PFSK-1 (cell line): ENCODE measurements at regions not wholly inside any gene's neighbourhood (a gene's known extent, or its start where the extent isn't known, plus 50 kb on each side); places are given as distances from the start of the nearest gene placed in this dataset.

ENCODE experiments used
- FOXP2 ChIP-seq: optimal IDR thresholded peaks from 2 replicates; pipeline ENCODE3; 2011; ENCODE audit warnings: borderline replicate concordance, control low read depth, inconsistent platforms; ENCODE audit not compliant: insufficient read depth; ENCODE audit errors: extremely low read length, extremely low read depth
- POLR2AphosphoS5 ChIP-seq: IDR thresholded peaks from 2 replicates; pipeline ENCODE4 v1.6.1; 2012; ENCODE audit warnings: low read depth, mild to moderate bottlenecking, control low read depth, low read length, moderate library complexity
- REST ChIP-seq, 2 experiments: IDR thresholded peaks; 2 replicates each; pipeline versions ENCODE4 v1.6.1 to v1.8.0; 2011 to 2012; ENCODE audit warnings: low read depth in 2 of 2, low read length in 2 of 2, control low read depth in 1 of 2, inconsistent platforms in 1 of 2, mild to moderate bottlenecking in 1 of 2, moderate library complexity in 1 of 2; ENCODE audit not compliant: insufficient read depth in 1 of 2
- SIN3A ChIP-seq: IDR thresholded peaks from 2 replicates; pipeline ENCODE4 v1.6.1; 2012; ENCODE audit warnings: mild to moderate bottlenecking, low read length, moderate library complexity, borderline replicate concordance; ENCODE audit not compliant: insufficient read depth
- TAF1 ChIP-seq: IDR thresholded peaks from 2 replicates; pipeline ENCODE4 v1.6.1; 2012; ENCODE audit warnings: low read length, control low read depth, borderline replicate concordance; ENCODE audit not compliant: insufficient read depth

- TF ChIP-seq POLR2AphosphoS5 (no peak), SIN3A (no peak), REST (IDR thresholded peaks at IDR 0.05; ENCODE audit: insufficient read depth in 1 of 2, low read depth in 2 of 2, low read length in 2 of 2) (0 out of 4 replicates have a peak, but pooled peaks of 1 of the 2 experiments have one; percentile 16), TAF1 (no peak), FOXP2 (no peak)
Observed at GRCh38 chr10:31147210-31147608, 115.5 kb upstream of the ZNF438 start.
